ENCODE measurements at regions not wholly inside any gene's neighbourhood (a gene's known extent, or its start where the extent isn't known, plus 50 kb on each side); places are given as distances from the start of the nearest gene placed in this dataset.

DNA sequence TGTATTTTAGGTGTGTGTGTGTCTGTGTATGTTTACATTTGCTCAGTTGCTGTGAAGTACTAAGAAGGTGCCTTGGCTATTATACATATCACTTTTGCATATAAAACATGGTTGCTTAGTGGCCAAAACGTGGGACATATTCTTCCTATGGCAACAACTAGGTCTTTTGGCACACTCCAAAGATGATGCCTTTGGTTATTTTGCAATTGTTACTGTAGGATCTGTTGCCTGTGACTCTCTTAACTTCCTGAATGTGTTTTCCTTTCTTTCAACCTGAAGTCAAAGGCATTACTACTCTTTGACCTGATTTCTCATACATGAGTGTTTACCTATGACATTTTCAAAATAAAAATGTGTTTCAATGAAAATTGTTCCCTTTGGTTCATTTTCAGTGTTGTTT, 160.5 kb downstream of the UBE2E3 start:
- no peak overlapping the region for H3K27ac Mint-ChIP-seq

DNA sequence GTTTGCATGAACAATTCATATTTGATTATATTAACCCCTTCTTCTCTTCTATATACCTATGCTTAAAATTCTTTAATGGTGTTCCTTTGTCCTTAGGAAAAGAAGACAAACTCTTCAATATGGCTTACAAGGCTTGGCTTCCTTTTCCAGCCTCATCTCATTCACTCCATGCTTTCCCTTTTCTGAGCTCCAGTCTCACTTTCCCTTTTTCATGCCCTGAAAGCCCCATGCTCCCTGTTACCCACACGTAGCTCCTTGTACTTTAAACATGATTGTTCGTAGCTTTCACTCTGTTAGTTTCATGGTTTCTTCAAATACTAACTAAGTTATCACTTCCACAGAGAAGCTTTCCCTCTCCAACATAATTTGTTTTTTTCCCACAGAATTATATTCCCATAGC, 161.3 kb downstream of the UBE2E3 start:
- Histone ChIP-seq H3K36me3 (no peaks in the 10 kb centered on the region), H3K4me3 (no peak overlapping the region), H3K27me3 (no peaks in the 10 kb centered on the region), H3F3A (ENCODE audit: low read depth) (no peaks in the 10 kb centered on the region), H4K20me1 (ENCODE audit: low read depth) (no peaks in the 10 kb centered on the region), H3K4me2 (no peak overlapping the region), H3K79me2 (ENCODE audit: low read depth) (no peaks in the 10 kb centered on the region), H3K4me1 (no peaks in the 10 kb centered on the region), H2AFZ (replicated peaks) (no peak overlapping the region), H3K9me3 (ENCODE audit: low read depth) (no peaks in the 10 kb centered on the region), H3K9ac (no peak overlapping the region), H3K27ac (no peak overlapping the region)
- no peak for TF ChIP-seq EZH2 (IDR thresholded peaks at IDR 0.05)
- TF ChIP-seq, protein P1, sequence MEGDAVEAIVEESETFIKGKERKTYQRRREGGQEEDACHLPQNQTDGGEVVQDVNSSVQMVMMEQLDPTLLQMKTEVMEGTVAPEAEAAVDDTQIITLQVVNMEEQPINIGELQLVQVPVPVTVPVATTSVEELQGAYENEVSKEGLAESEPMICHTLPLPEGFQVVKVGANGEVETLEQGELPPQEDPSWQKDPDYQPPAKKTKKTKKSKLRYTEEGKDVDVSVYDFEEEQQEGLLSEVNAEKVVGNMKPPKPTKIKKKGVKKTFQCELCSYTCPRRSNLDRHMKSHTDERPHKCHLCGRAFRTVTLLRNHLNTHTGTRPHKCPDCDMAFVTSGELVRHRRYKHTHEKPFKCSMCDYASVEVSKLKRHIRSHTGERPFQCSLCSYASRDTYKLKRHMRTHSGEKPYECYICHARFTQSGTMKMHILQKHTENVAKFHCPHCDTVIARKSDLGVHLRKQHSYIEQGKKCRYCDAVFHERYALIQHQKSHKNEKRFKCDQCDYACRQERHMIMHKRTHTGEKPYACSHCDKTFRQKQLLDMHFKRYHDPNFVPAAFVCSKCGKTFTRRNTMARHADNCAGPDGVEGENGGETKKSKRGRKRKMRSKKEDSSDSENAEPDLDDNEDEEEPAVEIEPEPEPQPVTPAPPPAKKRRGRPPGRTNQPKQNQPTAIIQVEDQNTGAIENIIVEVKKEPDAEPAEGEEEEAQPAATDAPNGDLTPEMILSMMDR (IDR thresholded peaks at IDR 0.05) = no peak
- no peak for TF ChIP-seq EZH2phosphoT487 (IDR thresholded peaks at IDR 0.05)
- Mint-ChIP-seq H3K9me3 (peaks cover 2% of the 10 kb centered on the region), H3K4me1 (no peaks in the 10 kb centered on the region), H3K36me3 (no peaks in the 10 kb centered on the region), H3K27me3 (ENCODE audit: insufficient read depth, low read depth) (peaks cover 2% of the 10 kb centered on the region), H3K4me3 (no peak overlapping the region), H3K27ac (no peak overlapping the region)
- DNase-seq (ENCODE audit: low spot score) = no peak

More for the DNA sequence above, 160.5 kb downstream of the UBE2E3 start:
- no peak overlapping the region for H3K27ac ChIP-seq
- no peaks in the 10 kb centered on the region for H3K4me1 ChIP-seq
- H2AFZ ChIP-seq (replicated peaks) = no peak overlapping the region
- H3K27me3 Mint-ChIP-seq (ENCODE audit: insufficient read depth, low read depth) = peaks cover 2% of the 10 kb centered on the region
- H3K9me3 Mint-ChIP-seq = peaks cover 2% of the 10 kb centered on the region
- no peaks in the 10 kb centered on the region for H3K36me3 Mint-ChIP-seq
- H4K20me1 ChIP-seq (ENCODE audit: low read depth) = no peaks in the 10 kb centered on the region
- H3K4me2 ChIP-seq = no peak overlapping the region
- H3K4me3 Mint-ChIP-seq = no peak overlapping the region
- TF ChIP-seq EZH2phosphoT487 (IDR thresholded peaks at IDR 0.05) (no peak), EZH2 (IDR thresholded peaks at IDR 0.05) (no peak)
- H3K79me2 ChIP-seq (ENCODE audit: low read depth) = no peaks in the 10 kb centered on the region
- no peaks in the 10 kb centered on the region for H3K4me1 Mint-ChIP-seq
- H3K27me3 ChIP-seq = no peaks in the 10 kb centered on the region
- no peak overlapping the region for H3K9ac ChIP-seq
- DNase-seq (ENCODE audit: low spot score) = no peak
- no peaks in the 10 kb centered on the region for H3K36me3 ChIP-seq
- no peaks in the 10 kb centered on the region for H3F3A ChIP-seq (ENCODE audit: low read depth)
- H3K9me3 ChIP-seq (ENCODE audit: low read depth) = no peaks in the 10 kb centered on the region
- H3K4me3 ChIP-seq = no peak overlapping the region

DNA sequence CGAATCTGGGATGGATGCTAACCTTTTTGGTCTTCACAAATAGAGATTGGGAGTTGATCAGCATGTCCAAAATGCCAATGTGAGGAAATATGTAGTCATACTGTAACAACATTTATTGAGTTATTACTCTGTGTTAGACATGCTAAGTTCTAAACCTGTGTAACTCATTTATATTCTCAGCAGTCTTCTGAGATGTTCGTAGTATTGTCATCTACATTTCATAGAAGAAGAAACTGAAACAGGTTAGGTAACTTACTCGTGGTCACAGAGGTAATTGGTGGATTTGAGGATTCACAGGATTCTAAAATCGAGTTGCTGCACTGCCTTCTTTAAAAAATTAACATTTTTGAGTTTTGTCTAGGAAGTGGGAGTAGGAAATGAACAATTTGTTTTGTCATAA, 162.1 kb downstream of the UBE2E3 start:
- no peaks in the 10 kb centered on the region for H3K27me3 ChIP-seq
- no peak overlapping the region for H3K9ac ChIP-seq
- H3K9me3 ChIP-seq (ENCODE audit: low read depth) = no peaks in the 10 kb centered on the region
- Mint-ChIP-seq H3K9me3 (peaks cover 2% of the 10 kb centered on the region), H3K4me3 (no peak overlapping the region), H3K36me3 (no peaks in the 10 kb centered on the region), H3K27ac (no peak overlapping the region), H3K27me3 (ENCODE audit: insufficient read depth, low read depth) (no peaks in the 10 kb centered on the region), H3K4me1 (no peaks in the 10 kb centered on the region)
- H3K4me3 ChIP-seq = no peak overlapping the region
- no peaks in the 10 kb centered on the region for H3K4me1 ChIP-seq
- H3K36me3 ChIP-seq = no peaks in the 10 kb centered on the region
- H3K27ac ChIP-seq = no peak overlapping the region
- DNase-seq (ENCODE audit: low spot score) = no peak
- H3K79me2 ChIP-seq (ENCODE audit: low read depth) = no peaks in the 10 kb centered on the region
- H4K20me1 ChIP-seq (ENCODE audit: low read depth) = no peaks in the 10 kb centered on the region
- H2AFZ ChIP-seq (replicated peaks) = no peak overlapping the region
- no peaks in the 10 kb centered on the region for H3F3A ChIP-seq (ENCODE audit: low read depth)
- TF ChIP-seq, protein P1 (IDR thresholded peaks at IDR 0.05) = no peak
- TF ChIP-seq EZH2 (IDR thresholded peaks at IDR 0.05) (no peak), EZH2phosphoT487 (IDR thresholded peaks at IDR 0.05) (no peak)
- no peak overlapping the region for H3K4me2 ChIP-seq

DNA sequence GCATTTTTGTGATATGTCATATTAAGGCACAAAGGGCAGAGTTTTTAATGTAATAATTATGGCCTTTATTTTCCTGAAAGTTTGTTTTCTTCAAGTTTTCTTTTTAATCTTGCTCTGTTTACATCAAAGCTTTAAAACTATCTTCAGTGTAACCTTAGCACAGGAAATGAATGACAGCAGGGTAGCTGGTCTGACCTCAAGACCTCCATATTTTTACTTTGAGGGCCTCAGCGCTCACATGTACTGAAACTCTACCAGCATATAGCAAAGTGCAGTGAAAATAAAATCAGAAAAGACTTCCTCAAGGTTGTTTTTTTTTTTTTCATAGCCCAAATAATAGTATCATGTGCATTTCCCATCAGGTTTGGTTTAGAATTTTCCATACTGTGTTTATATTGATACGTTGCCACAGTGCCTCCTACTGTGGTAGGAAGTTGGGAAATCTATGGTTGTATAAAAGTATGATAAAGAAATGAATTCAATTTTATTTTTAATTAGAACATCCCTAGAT, 163.4 kb downstream of the UBE2E3 start:
- Mint-ChIP-seq H3K4me1 (no peaks in the 10 kb centered on the region), H3K9me3 (peaks cover 2% of the 10 kb centered on the region), H3K36me3 (no peaks in the 10 kb centered on the region), H3K4me3 (no peak overlapping the region), H3K27ac (no peak overlapping the region), H3K27me3 (ENCODE audit: insufficient read depth, low read depth) (no peaks in the 10 kb centered on the region)
- no peak overlapping the region for H3K4me3 ChIP-seq
- no peak overlapping the region for H3K9ac ChIP-seq
- no peak for DNase-seq (ENCODE audit: low spot score)
- no peak overlapping the region for H3K27ac ChIP-seq
- no peaks in the 10 kb centered on the region for H3K9me3 ChIP-seq (ENCODE audit: low read depth)
- no peaks in the 10 kb centered on the region for H3F3A ChIP-seq (ENCODE audit: low read depth)
- TF ChIP-seq, protein P1 (IDR thresholded peaks at IDR 0.05) = no peak
- TF ChIP-seq EZH2 (IDR thresholded peaks at IDR 0.05) (no peak), EZH2phosphoT487 (IDR thresholded peaks at IDR 0.05) (no peak)
- H4K20me1 ChIP-seq (ENCODE audit: low read depth) = no peaks in the 10 kb centered on the region
- H3K4me1 ChIP-seq = no peaks in the 10 kb centered on the region
- H2AFZ ChIP-seq (replicated peaks) = no peak overlapping the region
- no peaks in the 10 kb centered on the region for H3K27me3 ChIP-seq
- H3K4me2 ChIP-seq = no peak overlapping the region
- H3K36me3 ChIP-seq = no peaks in the 10 kb centered on the region
- no peaks in the 10 kb centered on the region for H3K79me2 ChIP-seq (ENCODE audit: low read depth)

Data from neural progenitor cell (in vitro differentiated cells).